ACHN (cell line): ENCODE measurements at regions not wholly inside any gene's neighbourhood (a gene's known extent, or its start where the extent isn't known, plus 50 kb on each side); places are given as distances from the start of the nearest gene placed in this dataset.
A peak's percentile ranks its signal among the peaks of the same experiment; 100 is the strongest.

Experiments
- DNase-seq: peaks from one replicate; pipeline ENCODE4 v3.0.0-alpha.2; 2015
- in situ Hi-C: cut with HindIII; loops from 2 replicates; pipeline ENCODE4 v1.10.0; 2017; ENCODE audit warnings: low sequenced_read_pairs, low pct_ligation_motif_present, low pct_unique_long_range_greater_than_20kb

DNA sequence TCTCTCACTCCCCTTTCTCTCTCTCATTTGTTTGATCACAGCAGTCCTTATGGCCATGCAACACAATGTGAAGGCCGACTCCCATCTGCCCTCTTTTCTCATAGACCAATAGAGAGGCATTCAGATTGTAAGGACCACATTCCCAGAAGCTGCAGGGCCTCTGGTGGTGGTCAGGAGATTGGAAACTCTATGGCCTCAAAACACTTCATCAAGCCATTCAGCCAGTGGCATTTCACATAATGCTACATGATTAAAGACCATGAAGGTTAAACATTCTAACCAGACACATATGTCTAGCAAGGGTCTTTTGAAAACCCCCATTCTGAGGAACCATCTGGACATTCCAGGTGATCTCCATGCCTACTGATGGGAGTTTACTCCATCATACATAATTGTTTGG, 769.5 kb upstream of the CXADR start:
- in situ Hi-C loops = no loop called here
- DNase-seq = no peak

DNA sequence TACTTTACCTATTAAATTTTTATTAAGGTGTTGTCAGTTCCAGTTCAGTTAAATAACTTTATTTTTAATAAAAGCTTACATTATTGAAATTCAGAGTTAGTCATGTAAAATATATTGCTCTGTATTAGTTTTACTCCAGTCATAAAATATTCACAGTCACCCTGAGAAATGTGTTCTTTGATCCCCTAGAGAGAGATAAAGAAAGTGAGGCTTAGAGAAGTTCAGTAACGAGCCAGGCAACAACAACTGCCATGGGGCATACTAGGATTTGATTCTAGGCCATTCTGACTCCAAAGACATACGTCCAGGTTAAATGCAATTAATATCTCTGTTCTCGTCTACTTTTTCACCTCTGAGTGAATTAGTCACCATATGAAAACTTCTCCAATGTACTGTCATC, 761.9 kb upstream of the CXADR start:
- DNase-seq = no peak

GRCh38 chr21:16751695-16752474, 761.0 kb upstream of the CXADR start:
- in situ Hi-C loops = no loop called here

More for the DNA sequence above, 761.9 kb upstream of the CXADR start:
- in situ Hi-C loops = no loop called here

DNA sequence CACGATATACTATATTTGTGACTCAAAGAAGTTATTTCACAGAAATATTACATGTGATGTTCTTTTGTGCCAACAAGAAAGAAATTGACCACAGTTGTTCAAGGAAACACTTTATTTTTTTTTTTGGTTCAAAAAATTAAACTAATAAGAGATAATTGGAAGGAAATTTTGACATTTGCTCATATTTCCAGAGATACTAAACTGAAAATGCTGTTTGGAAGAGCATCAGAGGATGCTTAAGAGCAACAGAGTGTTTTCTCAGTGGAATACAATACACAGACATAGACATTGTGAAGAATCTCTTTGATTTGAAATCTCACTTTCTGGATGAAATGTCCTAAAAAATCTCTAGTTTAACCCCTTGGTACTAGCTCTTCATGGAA, 760.4 kb upstream of the CXADR start:
- DNase-seq = no peak
- in situ Hi-C loops = no loop called here

More at GRCh38 chr21:16751695-16752474, 761.0 kb upstream of the CXADR start:
- no peak for DNase-seq

GRCh38 chr21:16755061-16755460, 757.8 kb upstream of the CXADR start:
- in situ Hi-C loops = no loop called here
- DNase-seq = no peak

DNA sequence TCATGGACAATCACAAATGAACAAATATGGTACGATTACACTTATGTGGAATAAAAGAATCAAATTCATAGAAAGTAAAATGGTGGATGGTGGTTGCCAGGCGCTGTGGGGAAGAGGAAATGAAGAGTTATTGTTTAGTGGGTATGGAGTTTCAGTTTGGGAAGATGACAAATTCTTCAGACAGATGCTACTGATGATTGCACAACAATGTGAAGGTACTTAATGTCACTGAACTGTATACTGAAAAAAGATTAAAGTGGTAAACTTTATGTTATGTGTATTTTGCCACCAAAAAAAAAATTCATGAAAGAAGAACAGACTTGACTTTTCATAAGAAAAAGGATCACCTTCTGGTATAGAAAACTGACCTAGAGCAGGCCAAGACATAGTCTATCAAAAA, 745.6 kb upstream of the CXADR start:
- in situ Hi-C loops = no loop called here
- no peak for DNase-seq

DNA sequence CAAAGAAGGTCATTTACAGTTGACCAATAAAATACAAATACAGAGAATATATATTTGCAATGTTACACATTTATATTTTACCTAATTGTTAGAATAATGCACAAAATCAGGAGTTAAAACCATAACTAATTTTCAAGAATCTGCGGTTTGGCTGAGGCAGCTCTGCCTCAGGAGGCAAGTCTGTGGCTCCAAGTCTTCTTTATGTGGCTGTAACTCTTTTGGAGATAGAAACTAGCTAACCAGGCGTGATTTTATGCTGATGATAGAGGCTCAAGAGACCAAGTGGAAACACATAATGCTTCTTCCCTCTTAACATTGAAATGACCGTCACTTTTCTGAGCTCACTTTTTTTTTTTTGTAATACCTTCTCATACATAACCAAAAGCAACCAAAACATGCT, 744.7 kb upstream of the CXADR start:
- in situ Hi-C loops = no loop called here

GRCh38 chr21:16770266-16770665, 742.6 kb upstream of the CXADR start:
- DNase-seq = no peak
- in situ Hi-C loops = no loop called here

More for the DNA sequence above, 744.7 kb upstream of the CXADR start:
- no peak for DNase-seq

- peak; percentile 7 for DNase-seq
- in situ Hi-C loops = no loop called here
Observed at GRCh38 chr21:16773206-16773605, 739.6 kb upstream of the CXADR start.

- DNase-seq = no peak
Observed at GRCh38 chr21:16775076-16775475, 737.8 kb upstream of the CXADR start.

GRCh38 chr21:16777041-16777720, 735.7 kb upstream of the CXADR start:
- DNase-seq = no peak
- in situ Hi-C loops = no loop called here

More at GRCh38 chr21:16775076-16775475, 737.8 kb upstream of the CXADR start:
- in situ Hi-C loops = no loop called here

DNA sequence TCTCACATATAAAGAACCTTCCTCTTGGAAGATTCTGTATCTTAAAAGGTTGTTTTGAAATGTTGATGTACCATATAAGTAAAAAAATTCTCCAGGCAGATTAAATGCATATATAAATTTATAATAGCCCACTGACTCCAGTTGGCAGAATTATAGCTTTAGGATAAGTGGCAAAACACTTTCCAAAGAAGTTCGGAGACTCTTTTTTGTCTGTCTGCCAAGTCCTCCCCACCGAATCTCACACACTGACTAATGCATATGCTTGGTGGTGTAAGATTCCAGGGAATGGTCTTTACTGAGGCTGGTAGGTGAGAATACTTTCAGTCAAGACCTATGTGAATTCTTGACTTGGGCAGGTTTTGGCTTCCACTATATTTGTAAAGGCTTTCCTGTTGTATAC, 724.3 kb upstream of the CXADR start:
- in situ Hi-C loops = no loop called here
- no peak for DNase-seq

DNA sequence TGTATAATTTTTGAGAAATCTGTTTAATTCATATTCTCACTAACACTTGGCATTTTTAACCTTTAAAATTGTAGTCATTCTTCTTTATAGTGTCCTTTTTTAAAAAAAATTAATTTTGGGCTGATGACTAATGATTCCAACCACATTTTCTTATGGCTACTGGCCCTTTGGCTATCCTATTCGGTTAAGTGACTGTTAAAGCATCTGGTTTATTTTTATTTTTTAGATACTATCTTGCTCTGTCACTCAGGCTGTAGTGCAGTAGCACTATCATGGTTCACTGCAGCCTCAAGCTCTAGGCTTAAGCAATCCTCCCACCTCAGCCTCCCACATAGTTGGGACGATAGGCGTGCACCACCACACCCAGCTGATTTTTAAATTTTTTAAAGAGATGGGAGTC, 723.2 kb upstream of the CXADR start:
- in situ Hi-C loops = no loop called here

DNA sequence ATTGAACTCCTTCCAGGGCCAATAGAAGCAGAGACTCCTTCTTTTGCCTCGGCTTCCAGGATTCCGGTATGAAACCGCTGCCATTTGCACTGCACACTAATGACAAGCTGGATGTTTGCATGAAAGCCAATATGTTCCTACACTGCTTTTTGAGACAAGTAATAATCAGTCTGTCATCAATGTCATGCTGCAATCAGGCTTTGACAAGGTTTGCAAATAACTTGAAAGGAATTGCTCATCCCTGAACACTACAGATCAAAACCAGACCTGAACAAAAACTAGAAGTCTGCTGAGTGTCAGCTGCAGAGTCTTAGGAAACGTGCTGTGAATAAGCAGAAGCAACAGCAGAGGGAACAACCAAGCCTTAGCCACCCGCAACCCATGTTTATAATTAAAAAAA, 720.7 kb upstream of the CXADR start:
- in situ Hi-C loops = no loop called here
- no peak for DNase-seq

More for the DNA sequence above, 723.2 kb upstream of the CXADR start:
- no peak for DNase-seq

DNA sequence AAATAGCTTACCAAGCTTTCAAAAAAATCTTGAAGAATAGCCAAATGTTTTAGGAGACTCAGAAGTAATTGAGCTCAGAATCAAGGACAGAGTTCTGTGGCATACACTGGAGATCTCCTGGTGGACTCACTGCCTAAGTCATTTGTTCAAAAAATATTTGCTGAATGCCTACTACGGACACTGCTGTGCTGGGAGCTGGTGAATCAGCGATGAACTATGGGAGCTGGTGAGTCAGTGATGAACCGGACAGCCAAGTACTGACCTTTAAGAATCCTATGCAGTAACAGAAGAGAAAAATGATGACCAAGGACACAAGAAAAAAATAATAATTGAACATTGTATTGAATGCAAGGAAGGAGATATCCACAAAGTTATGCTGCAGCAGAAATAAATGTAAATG, 717.9 kb upstream of the CXADR start:
- DNase-seq = peak; percentile 85
- in situ Hi-C loops = no loop called here

DNA sequence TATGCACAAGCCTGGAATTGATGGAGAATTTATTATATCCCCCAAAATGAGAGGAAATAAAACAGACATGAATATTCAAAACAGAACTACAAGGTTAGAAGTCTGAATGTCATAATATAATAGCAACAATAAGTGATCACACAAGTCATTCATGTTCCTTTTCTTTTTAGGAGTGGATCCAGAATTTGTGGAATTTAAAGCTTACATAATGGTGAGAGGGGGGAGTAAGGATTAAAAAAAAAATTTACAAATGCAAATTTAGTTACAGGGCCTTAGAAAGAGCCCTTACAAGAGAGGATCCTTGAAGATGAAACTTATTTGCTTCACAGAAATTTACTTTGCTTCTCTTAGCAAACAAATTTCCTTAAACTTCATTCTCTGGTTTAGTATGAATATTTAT, 716.1 kb upstream of the CXADR start:
- in situ Hi-C loops = no loop called here

DNA sequence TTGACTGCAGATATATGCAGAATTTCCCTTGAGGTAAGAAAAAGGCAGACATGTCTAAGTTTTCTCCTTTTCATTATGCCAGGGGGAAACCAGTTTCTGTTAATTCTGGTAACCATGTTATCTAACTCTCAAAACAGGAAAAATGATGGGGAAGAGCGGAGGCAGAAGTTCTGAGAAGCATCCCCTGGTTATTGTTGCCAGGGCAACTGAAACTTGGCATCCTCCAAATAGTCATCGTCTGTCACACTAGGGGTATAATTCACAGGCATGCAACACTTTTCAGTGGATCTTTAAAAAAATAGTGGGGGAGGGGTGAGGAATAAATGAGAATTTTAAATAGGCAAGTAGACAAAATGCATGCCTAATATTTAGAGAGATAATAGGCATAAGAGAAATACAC, 715.3 kb upstream of the CXADR start:
- DNase-seq = no peak
- in situ Hi-C loops = no loop called here

More for the DNA sequence above, 716.1 kb upstream of the CXADR start:
- no peak for DNase-seq

DNA sequence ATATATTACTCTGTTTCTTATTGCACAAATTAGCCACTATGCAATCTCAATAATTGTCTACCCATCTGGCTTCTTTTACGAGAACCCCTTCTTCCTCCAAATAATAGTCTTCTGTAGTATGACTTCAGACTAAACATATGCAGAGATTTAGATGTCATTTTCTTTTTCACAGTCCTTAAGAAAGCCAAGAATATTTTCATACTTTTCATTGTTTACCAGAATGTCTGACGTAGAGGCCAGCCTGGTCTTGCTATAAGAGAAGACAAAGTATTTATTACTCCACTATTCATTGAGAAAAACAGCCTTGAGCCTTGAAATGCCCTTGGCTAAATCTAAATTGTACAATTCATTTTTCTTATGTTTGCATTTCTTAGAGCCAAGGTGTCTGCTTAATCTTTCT, 714.9 kb upstream of the CXADR start:
- no peak for DNase-seq
- in situ Hi-C loops = no loop called here

DNA sequence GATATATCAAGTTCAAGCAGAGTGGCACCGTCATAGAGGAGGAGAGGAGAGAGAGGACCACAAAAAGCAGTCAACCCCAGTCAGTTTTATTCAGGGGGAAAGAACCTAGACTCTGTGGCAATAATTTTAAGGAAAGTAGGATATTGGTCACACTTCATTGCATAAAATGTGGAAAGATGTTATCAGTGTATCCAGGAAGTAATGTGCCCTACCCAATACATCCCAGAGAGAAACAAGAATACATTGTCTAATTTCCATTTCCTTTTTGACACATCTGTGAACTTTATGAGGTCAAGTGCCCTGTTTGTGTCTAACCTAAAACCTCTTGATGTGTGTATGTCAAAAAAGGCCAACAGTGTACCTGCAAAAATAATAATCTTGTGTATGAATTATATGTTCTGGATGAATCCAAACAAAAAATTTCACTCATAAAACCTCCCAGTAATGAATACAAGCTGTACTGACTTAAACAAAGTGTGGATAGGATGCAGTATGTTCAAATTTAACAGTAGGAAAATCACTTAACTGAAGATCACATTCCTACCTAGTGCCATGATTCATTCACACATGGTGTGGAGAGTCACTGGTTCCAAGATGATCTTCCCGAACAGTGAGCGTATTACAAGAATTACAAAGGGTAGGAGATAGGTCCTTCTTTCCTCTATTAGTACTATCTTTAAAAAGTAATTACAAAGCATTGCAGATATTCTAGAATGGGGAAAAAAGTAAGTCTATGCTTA, 712.1 kb upstream of the CXADR start:
- in situ Hi-C loops = no loop called here
- no peak for DNase-seq
